HG03565 (cell line): ENCODE measurements at regions not wholly inside any gene's neighbourhood (a gene's known extent, or its start where the extent isn't known, plus 50 kb on each side); places are given as distances from the start of the nearest gene placed in this dataset.

Experiments used
- ATAC-seq: cut with Tn5 transposase; IDR thresholded peaks from one replicate; pipeline ENCODE4 v1.9.1; 2021; ENCODE audit warnings: mild to moderate bottlenecking, moderate library complexity; ENCODE audit not compliant: unreplicated experiment

GRCh38 chr13:97134364-97135095, 87.6 kb upstream of the MBNL2 start:
- ATAC-seq: no peak

GRCh38 chr13:97135883-97136282, 86.2 kb upstream of the MBNL2 start:
- ATAC-seq: no peak

- ATAC-seq: no peak
These were observed 85.7 kb upstream of the MBNL2 start for GRCh38 chr13:97136418-97136817.

GRCh38 chr13:97139691-97140090, 82.4 kb upstream of the MBNL2 start:
- ATAC-seq: no peak

- no peak for ATAC-seq
These were observed 82.0 kb upstream of the MBNL2 start for GRCh38 chr13:97140131-97140530.

GRCh38 chr13:97140611-97141010, 81.5 kb upstream of the MBNL2 start:
- no peak for ATAC-seq

- ATAC-seq: no peak
These were observed 81.0 kb upstream of the MBNL2 start for GRCh38 chr13:97141097-97141496.

GRCh38 chr13:97141564-97142005, 80.5 kb upstream of the MBNL2 start:
- ATAC-seq: peak; percentile 99

- no peak for ATAC-seq
These were observed 79.7 kb upstream of the MBNL2 start for GRCh38 chr13:97142452-97142851.

GRCh38 chr13:97145057-97145456, 77.1 kb upstream of the MBNL2 start:
- ATAC-seq: no peak

GRCh38 chr13:97148894-97149293, 73.2 kb upstream of the MBNL2 start:
- ATAC-seq: no peak

GRCh38 chr13:97160421-97160820, 61.7 kb upstream of the MBNL2 start:
- no peak for ATAC-seq

- no peak for ATAC-seq
These were observed 60.4 kb upstream of the MBNL2 start for GRCh38 chr13:97161582-97162231.

GRCh38 chr13:97165502-97166425, 56.4 kb upstream of the MBNL2 start:
- no peak for ATAC-seq

GRCh38 chr13:97171136-97171535, 51.0 kb upstream of the MBNL2 start:
- ATAC-seq: no peak
